Stimulated activated naive CD8-positive, alpha-beta T cell treated with anti-CD3 and anti-CD28 coated beads, Interleukin-15, Interleukin-2, amounts not matched to agents 100 ng/mL and 50 ng/mL, for 24 hours (primary cell): ENCODE measurements at regions not wholly inside any gene's neighbourhood (a gene's known extent, or its start where the extent isn't known, plus 50 kb on each side); places are given as distances from the start of the nearest gene placed in this dataset.

Source experiments
- H3K27ac Mint-ChIP-seq: one replicate; pipeline ENCODE4 v1.8.0; 2021; ENCODE audit warnings: mild to moderate bottlenecking, mixed read lengths
- H3K27me3 Mint-ChIP-seq: one replicate; pipeline ENCODE4 v1.8.0; 2021; ENCODE audit warnings: mixed read lengths
- H3K36me3 Mint-ChIP-seq: one replicate; pipeline ENCODE4 v1.8.0; 2021; ENCODE audit warnings: low read depth, mixed read lengths
- H3K4me1 Mint-ChIP-seq: one replicate; pipeline ENCODE4 v1.8.0; 2021; ENCODE audit warnings: low read depth, mixed read lengths
- H3K4me3 Mint-ChIP-seq: one replicate; pipeline ENCODE4 v1.8.0; 2021; ENCODE audit warnings: mild to moderate bottlenecking, mixed read lengths
- H3K9me3 Mint-ChIP-seq: one replicate; pipeline ENCODE4 v1.8.0; 2021; ENCODE audit warnings: mixed read lengths

- H3K27ac Mint-ChIP-seq = no peak overlapping the region
- H3K4me1 Mint-ChIP-seq = no peaks in the 10 kb centered on the region
- H3K27me3 Mint-ChIP-seq = no peaks in the 10 kb centered on the region
- H3K9me3 Mint-ChIP-seq = no peaks in the 10 kb centered on the region
- H3K4me3 Mint-ChIP-seq = no peak overlapping the region
- no peaks in the 10 kb centered on the region for H3K36me3 Mint-ChIP-seq
Observed at GRCh38 chr2:120498576-120499394, 152.8 kb downstream of the INHBB start.

GRCh38 chr2:120499784-120500495 lies 154.0 kb downstream of the INHBB start:
- H3K4me3 Mint-ChIP-seq = no peak overlapping the region
- no peaks in the 10 kb centered on the region for H3K4me1 Mint-ChIP-seq
- H3K9me3 Mint-ChIP-seq = no peaks in the 10 kb centered on the region
- H3K36me3 Mint-ChIP-seq = no peaks in the 10 kb centered on the region
- no peaks in the 10 kb centered on the region for H3K27me3 Mint-ChIP-seq
- H3K27ac Mint-ChIP-seq = no peak overlapping the region

GRCh38 chr2:120501591-120501990 lies 155.7 kb downstream of the INHBB start:
- Mint-ChIP-seq H3K36me3 (no peaks in the 10 kb centered on the region), H3K4me1 (no peaks in the 10 kb centered on the region), H3K27ac (no peak overlapping the region), H3K4me3 (no peak overlapping the region), H3K9me3 (no peaks in the 10 kb centered on the region), H3K27me3 (no peaks in the 10 kb centered on the region)

- Mint-ChIP-seq H3K4me3 (no peak overlapping the region), H3K27me3 (no peaks in the 10 kb centered on the region)
Observed at GRCh38 chr2:120502357-120502756, 156.4 kb downstream of the INHBB start.

GRCh38 chr2:120502761-120503160 lies 156.8 kb downstream of the INHBB start:
- no peaks in the 10 kb centered on the region for H3K36me3 Mint-ChIP-seq
- no peaks in the 10 kb centered on the region for H3K4me1 Mint-ChIP-seq
- H3K4me3 Mint-ChIP-seq = no peak overlapping the region
- no peaks in the 10 kb centered on the region for H3K9me3 Mint-ChIP-seq
- H3K27me3 Mint-ChIP-seq = no peaks in the 10 kb centered on the region
- no peak overlapping the region for H3K27ac Mint-ChIP-seq

More at GRCh38 chr2:120502357-120502756, 156.4 kb downstream of the INHBB start:
- no peak overlapping the region for H3K27ac Mint-ChIP-seq
- H3K9me3 Mint-ChIP-seq = no peaks in the 10 kb centered on the region
- no peaks in the 10 kb centered on the region for H3K4me1 Mint-ChIP-seq
- no peaks in the 10 kb centered on the region for H3K36me3 Mint-ChIP-seq

- no peaks in the 10 kb centered on the region for H3K27me3 Mint-ChIP-seq
- H3K9me3 Mint-ChIP-seq = no peaks in the 10 kb centered on the region
- H3K4me1 Mint-ChIP-seq = no peaks in the 10 kb centered on the region
- no peaks in the 10 kb centered on the region for H3K36me3 Mint-ChIP-seq
- no peak overlapping the region for H3K27ac Mint-ChIP-seq
- H3K4me3 Mint-ChIP-seq = no peak overlapping the region
Observed at GRCh38 chr2:120503206-120503792, 157.4 kb downstream of the INHBB start.

GRCh38 chr2:120503793-120504571 lies 158.0 kb downstream of the INHBB start:
- Mint-ChIP-seq H3K27ac (no peak overlapping the region), H3K4me1 (no peaks in the 10 kb centered on the region), H3K4me3 (no peak overlapping the region), H3K36me3 (no peaks in the 10 kb centered on the region), H3K9me3 (no peaks in the 10 kb centered on the region), H3K27me3 (no peaks in the 10 kb centered on the region)

- Mint-ChIP-seq H3K27ac (no peak overlapping the region), H3K4me1 (no peaks in the 10 kb centered on the region), H3K4me3 (no peak overlapping the region), H3K27me3 (no peaks in the 10 kb centered on the region), H3K36me3 (no peaks in the 10 kb centered on the region), H3K9me3 (no peaks in the 10 kb centered on the region)
Observed at GRCh38 chr2:120504936-120505705, 159.2 kb downstream of the INHBB start.

- H3K27ac Mint-ChIP-seq = no peak overlapping the region
Observed at GRCh38 chr2:120508567-120509041, 162.7 kb downstream of the INHBB start.

GRCh38 chr2:120509213-120509815 lies 163.4 kb downstream of the INHBB start:
- H3K4me3 Mint-ChIP-seq = no peak overlapping the region
- no peaks in the 10 kb centered on the region for H3K9me3 Mint-ChIP-seq
- no peaks in the 10 kb centered on the region for H3K36me3 Mint-ChIP-seq
- H3K27ac Mint-ChIP-seq = no peak overlapping the region
- H3K4me1 Mint-ChIP-seq = no peaks in the 10 kb centered on the region
- H3K27me3 Mint-ChIP-seq = no peaks in the 10 kb centered on the region

More at GRCh38 chr2:120508567-120509041, 162.7 kb downstream of the INHBB start:
- H3K9me3 Mint-ChIP-seq = no peaks in the 10 kb centered on the region
- no peaks in the 10 kb centered on the region for H3K27me3 Mint-ChIP-seq
- no peaks in the 10 kb centered on the region for H3K4me1 Mint-ChIP-seq
- H3K4me3 Mint-ChIP-seq = no peak overlapping the region
- no peaks in the 10 kb centered on the region for H3K36me3 Mint-ChIP-seq

GRCh38 chr2:120509991-120510735 lies 164.2 kb downstream of the INHBB start:
- H3K4me1 Mint-ChIP-seq = no peaks in the 10 kb centered on the region
- no peak overlapping the region for H3K27ac Mint-ChIP-seq
- H3K36me3 Mint-ChIP-seq = no peaks in the 10 kb centered on the region
- no peaks in the 10 kb centered on the region for H3K27me3 Mint-ChIP-seq
- H3K9me3 Mint-ChIP-seq = no peaks in the 10 kb centered on the region
- no peak overlapping the region for H3K4me3 Mint-ChIP-seq

GRCh38 chr2:120510751-120511395 lies 164.9 kb downstream of the INHBB start:
- Mint-ChIP-seq H3K27ac (no peak overlapping the region), H3K9me3 (no peaks in the 10 kb centered on the region), H3K4me3 (no peak overlapping the region), H3K4me1 (no peaks in the 10 kb centered on the region), H3K27me3 (no peaks in the 10 kb centered on the region), H3K36me3 (no peaks in the 10 kb centered on the region)

- no peak overlapping the region for H3K27ac Mint-ChIP-seq
- peaks cover 3% of the 10 kb centered on the region for H3K27me3 Mint-ChIP-seq
- no peak overlapping the region for H3K4me3 Mint-ChIP-seq
- H3K9me3 Mint-ChIP-seq = no peaks in the 10 kb centered on the region
- no peaks in the 10 kb centered on the region for H3K4me1 Mint-ChIP-seq
- H3K36me3 Mint-ChIP-seq = no peaks in the 10 kb centered on the region
Observed at GRCh38 chr2:120511536-120511935, 165.6 kb downstream of the INHBB start.
